GM19035 (cell line): ENCODE measurements at regions not wholly inside any gene's neighbourhood (a gene's known extent, or its start where the extent isn't known, plus 50 kb on each side); places are given as distances from the start of the nearest gene placed in this dataset.
"Not testable (repeated sequence)": the region's sequence is repeated elsewhere in the genome, so short reads cannot be mapped to it uniquely, and the experiment has no call there.

Experiments used
- ATAC-seq: cut with Tn5 transposase; IDR thresholded peaks from one replicate; pipeline ENCODE4 v1.9.1; 2021; ENCODE audit not compliant: unreplicated experiment

DNA sequence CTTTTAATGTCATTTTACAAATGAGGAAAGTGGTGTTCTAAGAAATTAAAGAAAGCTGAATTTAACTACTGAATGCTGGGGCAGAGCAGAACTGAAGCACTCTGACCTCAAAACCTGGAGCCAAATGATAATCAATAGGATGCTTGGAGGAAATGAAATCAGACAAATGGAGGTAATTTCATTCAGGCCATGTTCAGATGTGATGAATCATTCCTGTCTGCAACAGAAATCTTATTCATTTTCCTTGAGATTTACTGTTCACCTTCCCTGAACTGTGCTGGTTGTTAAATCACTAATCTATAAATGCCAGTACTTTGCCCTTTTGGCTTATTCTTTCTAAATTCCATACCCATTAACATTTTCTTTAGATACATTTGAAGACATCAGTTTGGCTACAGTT, 85.6 kb upstream of the SNX7 start:
- ATAC-seq = no peak

- no peak for ATAC-seq
Observed at GRCh38 chr1:98565951-98566350, 95.6 kb upstream of the SNX7 start.

- no peak for ATAC-seq
Observed at GRCh38 chr1:98559291-98559690, 102.2 kb upstream of the SNX7 start.

- no peak for ATAC-seq
Observed at GRCh38 chr1:98557895-98558294, 103.6 kb upstream of the SNX7 start.

GRCh38 chr1:98556521-98557158, 104.9 kb upstream of the SNX7 start:
- ATAC-seq = no peak

- ATAC-seq = no peak
Observed at GRCh38 chr1:98555814-98556213, 105.7 kb upstream of the SNX7 start.

- not testable (repeated sequence) for ATAC-seq
Observed at GRCh38 chr1:98552576-98553074, 108.9 kb upstream of the SNX7 start.

DNA sequence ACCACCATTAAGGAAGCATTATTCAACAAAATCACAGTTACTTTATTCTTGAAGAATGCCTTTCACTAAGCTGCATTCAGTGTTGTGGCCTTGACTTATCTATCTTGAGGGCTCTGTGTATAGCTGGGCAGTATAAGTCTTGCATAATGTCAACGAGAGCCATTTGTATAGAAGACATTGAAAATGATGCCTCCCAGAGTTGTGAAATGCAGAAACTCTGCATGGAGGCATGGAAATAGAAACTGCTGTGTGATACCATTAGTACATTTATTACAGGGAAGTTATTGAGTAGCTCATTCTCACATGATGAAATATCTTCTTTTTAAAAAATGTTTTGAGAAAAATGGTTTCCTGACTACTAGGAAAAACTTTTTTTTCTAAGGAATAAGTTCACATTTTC, 111.4 kb upstream of the SNX7 start:
- ATAC-seq = no peak

DNA sequence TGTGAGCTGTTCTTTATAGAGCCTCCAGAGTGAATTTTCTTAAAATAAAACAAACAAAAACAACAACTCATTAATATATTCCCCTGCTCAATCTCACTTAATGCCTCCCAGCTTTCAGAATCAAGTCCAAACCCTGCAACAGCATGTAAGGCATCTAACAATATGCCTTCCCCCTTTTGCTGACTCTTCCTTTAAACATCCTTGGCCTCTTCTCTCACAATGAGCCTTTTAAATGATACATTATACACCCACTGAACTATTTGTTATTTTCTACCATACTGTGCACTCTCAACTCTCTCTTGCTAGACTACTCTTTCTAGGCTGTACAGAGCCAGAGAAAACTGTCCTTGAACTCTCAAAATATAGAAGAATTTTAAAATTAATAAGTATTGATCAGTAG, 115.2 kb upstream of the SNX7 start:
- ATAC-seq = no peak

- ATAC-seq = no peak
Observed at GRCh38 chr1:98538106-98538505, 123.4 kb upstream of the SNX7 start.

GRCh38 chr1:98523256-98523655, 138.3 kb upstream of the SNX7 start:
- no peak for ATAC-seq

GRCh38 chr1:98516306-98516705, 145.2 kb upstream of the SNX7 start:
- no peak for ATAC-seq

GRCh38 chr1:98515744-98516143, 145.8 kb upstream of the SNX7 start:
- no peak for ATAC-seq

GRCh38 chr1:98512216-98512615, 149.3 kb upstream of the SNX7 start:
- ATAC-seq = not testable (repeated sequence)

DNA sequence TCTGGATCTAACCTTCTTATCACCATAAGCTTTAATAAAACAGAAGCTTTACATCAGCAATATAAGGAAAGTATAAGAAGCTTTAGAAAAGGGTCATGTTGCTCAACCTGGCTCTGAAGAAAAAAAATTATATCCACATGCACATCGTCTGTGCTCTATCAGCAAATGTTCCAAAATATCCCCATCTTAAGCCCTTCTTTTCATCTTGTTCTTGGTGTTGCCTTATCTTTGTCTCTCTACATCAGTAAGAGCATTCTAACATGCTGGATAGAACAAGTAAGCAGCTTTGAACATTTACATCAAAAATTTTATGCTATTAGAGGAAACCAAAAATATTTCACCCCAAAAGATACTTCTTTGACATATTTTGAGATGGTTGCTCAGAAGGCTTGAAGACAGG, 157.8 kb upstream of the SNX7 start:
- no peak for ATAC-seq

- no peak for ATAC-seq
Observed at GRCh38 chr1:98502937-98503336, 158.6 kb upstream of the SNX7 start.

DNA sequence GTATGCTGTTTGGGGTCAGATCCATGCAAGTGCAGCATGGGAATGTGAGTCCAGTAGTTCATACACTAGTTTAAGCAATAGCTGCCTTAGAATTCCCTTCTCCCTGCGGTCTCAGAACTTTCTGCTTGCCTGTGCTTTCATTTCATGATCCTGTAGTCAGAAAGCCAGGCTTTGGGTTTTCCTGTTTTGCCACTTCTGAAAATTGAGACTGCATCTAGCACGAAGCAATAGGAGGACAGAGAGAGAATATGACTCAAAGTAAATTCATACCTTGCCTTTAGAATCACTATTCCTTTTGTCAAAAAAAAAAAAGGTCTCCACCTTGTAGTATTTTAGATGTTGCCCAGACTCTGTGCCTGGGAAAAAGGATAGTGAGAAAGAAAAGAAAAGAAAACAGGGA, 161.2 kb upstream of the SNX7 start:
- ATAC-seq = no peak

DNA sequence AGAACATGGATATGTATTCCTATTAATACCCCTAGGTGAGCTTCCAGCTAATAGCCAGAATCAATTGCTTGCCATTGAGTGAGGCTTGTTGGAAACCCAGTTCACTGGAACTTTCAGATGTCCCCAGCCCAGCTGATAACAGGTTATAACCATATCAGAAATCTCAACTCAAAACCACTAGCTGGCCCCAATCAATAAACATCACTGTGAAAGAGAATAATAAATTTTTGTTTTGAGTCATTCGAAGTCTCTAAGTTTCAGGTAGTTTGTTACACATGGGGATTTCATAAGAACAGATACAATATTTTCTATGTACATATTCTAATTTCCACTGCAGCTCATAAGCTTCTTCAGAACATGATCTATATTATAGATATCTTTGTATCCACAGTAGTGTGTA, 162.9 kb upstream of the SNX7 start:
- ATAC-seq = no peak

- no peak for ATAC-seq
Observed at GRCh38 chr1:98497497-98497896, 164.0 kb upstream of the SNX7 start.

DNA sequence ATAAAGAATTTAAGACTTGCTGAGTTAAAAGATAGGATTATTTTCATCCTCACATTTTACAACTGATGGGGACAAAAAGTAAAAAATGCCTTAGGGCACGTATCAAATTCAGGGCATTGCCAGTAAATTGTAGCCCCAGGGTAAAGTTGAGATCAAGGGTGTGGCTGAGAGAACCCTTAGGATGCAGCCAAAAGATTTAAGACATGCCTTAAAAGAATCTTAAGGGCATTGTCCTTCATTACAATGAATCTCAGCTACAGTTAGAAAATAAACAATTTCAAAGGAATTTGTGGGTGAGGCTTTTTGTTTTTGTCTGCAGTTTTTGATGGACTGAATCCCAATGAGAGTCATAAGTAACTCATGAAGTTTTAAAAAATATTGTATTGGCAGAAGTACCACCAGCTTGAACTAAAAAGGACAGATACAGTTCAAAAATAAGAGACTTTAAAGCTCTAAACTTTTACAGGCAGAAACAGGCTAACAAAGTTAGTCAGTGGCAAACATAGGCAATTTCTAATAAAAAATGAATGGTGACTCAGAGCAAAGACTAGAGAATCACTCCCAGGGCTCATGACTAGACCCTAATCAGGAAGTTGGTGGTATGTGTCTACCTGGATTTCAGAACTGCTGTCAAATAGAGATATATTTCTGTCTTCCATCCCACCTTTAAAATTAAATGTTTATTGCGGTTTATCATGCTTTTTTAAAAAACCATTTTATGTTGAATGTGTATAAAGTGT, 165.1 kb upstream of the SNX7 start:
- no peak for ATAC-seq

GRCh38 chr1:98493469-98493868, 168.1 kb upstream of the SNX7 start:
- no peak for ATAC-seq

GRCh38 chr1:98490099-98490498, 171.4 kb upstream of the SNX7 start:
- no peak for ATAC-seq

- no peak for ATAC-seq
Observed at GRCh38 chr1:98487620-98488019, 173.9 kb upstream of the SNX7 start.
